Uterus (tissue), 2 donors: ENCODE measurements at regions not wholly inside any gene's neighbourhood (a gene's known extent, or its start where the extent isn't known, plus 50 kb on each side); places are given as distances from the start of the nearest gene placed in this dataset.

Experiments used
- POLR2A ChIP-seq, 2 donors: fragments of 450-650 bp; IDR thresholded peaks; one replicate each; pipeline ENCODE4 v1.6.1; 2016; ENCODE audit warnings: antibody characterized with exemption in 2 of 2, mild to moderate bottlenecking in 1 of 2, moderate library complexity in 1 of 2
- TF ChIP-seq, protein P1 (sequence below), 4 experiments: fragments of 200-600 bp in 2 of 4; fragments of 450-650 bp in 2 of 4; sonication (generic) in 2 of 4; IDR thresholded peaks; one replicate each; pipeline ENCODE4 v1.5.1; 2016 to 2019; ENCODE audit warnings: antibody characterized with exemption in 4 of 4, mild to moderate bottlenecking in 2 of 4, moderate library complexity in 1 of 4

DNA sequence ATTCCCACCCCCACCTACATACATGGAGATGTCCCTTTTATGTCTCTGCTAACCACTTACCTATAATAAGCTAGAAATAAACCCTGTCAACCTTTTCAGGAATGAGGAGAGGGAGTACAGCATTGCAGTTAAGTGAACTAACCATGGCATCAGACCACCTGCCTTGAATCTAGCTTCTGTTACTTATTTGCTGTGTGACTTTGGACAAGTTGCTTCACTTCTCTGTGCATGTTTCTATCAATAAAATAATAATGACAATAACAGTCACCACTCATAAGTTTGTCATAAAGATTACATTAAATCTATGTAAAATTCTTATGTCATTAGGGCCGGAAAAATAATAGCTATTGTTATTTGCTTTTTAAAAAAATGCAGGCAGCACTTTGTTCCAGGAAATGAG is 881.1 kb upstream of the AUTS2 start:
- TF ChIP-seq, protein P1, sequence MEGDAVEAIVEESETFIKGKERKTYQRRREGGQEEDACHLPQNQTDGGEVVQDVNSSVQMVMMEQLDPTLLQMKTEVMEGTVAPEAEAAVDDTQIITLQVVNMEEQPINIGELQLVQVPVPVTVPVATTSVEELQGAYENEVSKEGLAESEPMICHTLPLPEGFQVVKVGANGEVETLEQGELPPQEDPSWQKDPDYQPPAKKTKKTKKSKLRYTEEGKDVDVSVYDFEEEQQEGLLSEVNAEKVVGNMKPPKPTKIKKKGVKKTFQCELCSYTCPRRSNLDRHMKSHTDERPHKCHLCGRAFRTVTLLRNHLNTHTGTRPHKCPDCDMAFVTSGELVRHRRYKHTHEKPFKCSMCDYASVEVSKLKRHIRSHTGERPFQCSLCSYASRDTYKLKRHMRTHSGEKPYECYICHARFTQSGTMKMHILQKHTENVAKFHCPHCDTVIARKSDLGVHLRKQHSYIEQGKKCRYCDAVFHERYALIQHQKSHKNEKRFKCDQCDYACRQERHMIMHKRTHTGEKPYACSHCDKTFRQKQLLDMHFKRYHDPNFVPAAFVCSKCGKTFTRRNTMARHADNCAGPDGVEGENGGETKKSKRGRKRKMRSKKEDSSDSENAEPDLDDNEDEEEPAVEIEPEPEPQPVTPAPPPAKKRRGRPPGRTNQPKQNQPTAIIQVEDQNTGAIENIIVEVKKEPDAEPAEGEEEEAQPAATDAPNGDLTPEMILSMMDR (IDR thresholded peaks at IDR 0.05), result no peak
- no peak for TF ChIP-seq POLR2A (IDR thresholded peaks at IDR 0.05)
